HUES6 (cell line): ENCODE measurements at regions not wholly inside any gene's neighbourhood (a gene's known extent, or its start where the extent isn't known, plus 50 kb on each side); places are given as distances from the start of the nearest gene placed in this dataset.
"Not testable (repeated sequence)": the region's sequence is repeated elsewhere in the genome, so short reads cannot be mapped to it uniquely, and the experiment has no call there.

Experiments used
- H3K27ac ChIP-seq: 2 replicates; pipeline ENCODE4 v1.7.0; 2013; ENCODE audit warnings: low read depth, mild to moderate bottlenecking, low read length, inconsistent platforms
- H3K27me3 ChIP-seq: 2 replicates; pipeline ENCODE4 v1.6.1; 2013; ENCODE audit warnings: low read length; ENCODE audit not compliant: control insufficient read depth, insufficient read depth
- H3K36me3 ChIP-seq: 2 replicates; pipeline ENCODE4 v1.6.1; 2013; ENCODE audit warnings: low read length; ENCODE audit not compliant: control insufficient read depth, insufficient read depth
- H3K4me1 ChIP-seq: 2 replicates; pipeline ENCODE4 v1.6.1; 2013; ENCODE audit warnings: low read length; ENCODE audit not compliant: control insufficient read depth, insufficient read depth
- H3K4me3 ChIP-seq: 2 replicates; pipeline ENCODE4 v1.5.1; 2013; ENCODE audit warnings: low read depth, low read length
- H3K9ac ChIP-seq: one replicate; pipeline ENCODE4 v1.6.1; 2013; ENCODE audit warnings: mild to moderate bottlenecking, low read length
- H3K9me3 ChIP-seq: 2 replicates; pipeline ENCODE4 v1.6.1; 2013; ENCODE audit warnings: low read depth, low read length; ENCODE audit not compliant: control insufficient read depth, insufficient read depth

GRCh38 chr1:163980394-163980793 is 578.6 kb upstream of the PBX1 start:
- Histone ChIP-seq H3K4me1 (no peaks in the 10 kb centered on the region; the same call in 1 of the 2 replicates), H3K27me3 (no peaks in the 10 kb centered on the region), H3K4me3 (no peak overlapping the region), H3K36me3 (no peaks in the 10 kb centered on the region), H3K9me3 (no peaks in the 10 kb centered on the region), H3K9ac (no peak overlapping the region), H3K27ac (no peak overlapping the region)

GRCh38 chr1:163981500-163982030 is 577.4 kb upstream of the PBX1 start:
- Histone ChIP-seq H3K4me3 (no peak overlapping the region), H3K4me1 (no peaks in the 10 kb centered on the region; the same call in 1 of the 2 replicates), H3K9me3 (no peaks in the 10 kb centered on the region)

GRCh38 chr1:163983097-163983496 is 575.9 kb upstream of the PBX1 start:
- Histone ChIP-seq H3K9ac (no peak overlapping the region), H3K9me3 (no peaks in the 10 kb centered on the region), H3K4me3 (no peak overlapping the region), H3K27ac (no peak overlapping the region), H3K27me3 (no peaks in the 10 kb centered on the region), H3K4me1 (no peaks in the 10 kb centered on the region; the same call in 1 of the 2 replicates), H3K36me3 (no peaks in the 10 kb centered on the region)

More at GRCh38 chr1:163981500-163982030, 577.4 kb upstream of the PBX1 start:
- Histone ChIP-seq H3K27ac (no peak overlapping the region), H3K9ac (no peak overlapping the region), H3K27me3 (no peaks in the 10 kb centered on the region), H3K36me3 (no peaks in the 10 kb centered on the region)

- Histone ChIP-seq H3K4me1 (no peaks in the 10 kb centered on the region), H3K4me3 (no peak overlapping the region), H3K9ac (no peak overlapping the region), H3K36me3 (no peaks in the 10 kb centered on the region), H3K27me3 (no peaks in the 10 kb centered on the region), H3K27ac (no peak overlapping the region), H3K9me3 (no peaks in the 10 kb centered on the region)
These were observed 573.3 kb upstream of the PBX1 start for GRCh38 chr1:163985700-163986099.

- Histone ChIP-seq H3K4me3 (no peak overlapping the region), H3K27ac (no peak overlapping the region), H3K9ac (no peak overlapping the region), H3K9me3 (peaks cover 3% of the 10 kb centered on the region; the same call in 1 of the 2 replicates), H3K36me3 (no peaks in the 10 kb centered on the region), H3K4me1 (no peaks in the 10 kb centered on the region), H3K27me3 (no peaks in the 10 kb centered on the region)
These were observed 559.9 kb upstream of the PBX1 start for GRCh38 chr1:163999131-163999530.

- not testable (repeated sequence) for H3K9ac ChIP-seq, H3K4me1 ChIP-seq, H3K27me3 ChIP-seq, H3K27ac ChIP-seq, H3K9me3 ChIP-seq, H3K4me3 ChIP-seq, H3K36me3 ChIP-seq
These were observed 552.8 kb upstream of the PBX1 start for GRCh38 chr1:164006186-164006585.

- Histone ChIP-seq H3K9ac (no peak overlapping the region), H3K9me3 (no peaks in the 10 kb centered on the region), H3K27me3 (no peaks in the 10 kb centered on the region), H3K36me3 (no peaks in the 10 kb centered on the region), H3K4me3 (no peak overlapping the region), H3K27ac (no peak overlapping the region), H3K4me1 (no peaks in the 10 kb centered on the region)
These were observed 552.4 kb upstream of the PBX1 start for GRCh38 chr1:164006621-164007020.

GRCh38 chr1:164017239-164017638 is 541.7 kb upstream of the PBX1 start:
- Histone ChIP-seq H3K27ac (no peak overlapping the region), H3K27me3 (no peaks in the 10 kb centered on the region), H3K9me3 (0 out of 2 replicates have a peak, but pooled peaks cover 3% of the 10 kb centered on the region), H3K4me3 (no peak overlapping the region), H3K9ac (no peak overlapping the region), H3K4me1 (no peaks in the 10 kb centered on the region), H3K36me3 (no peaks in the 10 kb centered on the region)

GRCh38 chr1:164020391-164020790 is 538.6 kb upstream of the PBX1 start:
- no peak overlapping the region for H3K4me3 ChIP-seq
- H3K4me1 ChIP-seq: no peaks in the 10 kb centered on the region
- H3K9me3 ChIP-seq: 0 out of 2 replicates have a peak, but pooled peaks cover 3% of the 10 kb centered on the region
- no peak overlapping the region for H3K9ac ChIP-seq
- H3K27me3 ChIP-seq: no peaks in the 10 kb centered on the region
- no peaks in the 10 kb centered on the region for H3K36me3 ChIP-seq
- no peak overlapping the region for H3K27ac ChIP-seq

GRCh38 chr1:164021813-164022212 is 537.2 kb upstream of the PBX1 start:
- no peak overlapping the region for H3K27ac ChIP-seq
- H3K9me3 ChIP-seq: 0 out of 2 replicates have a peak, but pooled peaks cover 3% of the 10 kb centered on the region
- no peaks in the 10 kb centered on the region for H3K4me1 ChIP-seq
- H3K9ac ChIP-seq: no peak overlapping the region
- H3K27me3 ChIP-seq: no peaks in the 10 kb centered on the region
- no peaks in the 10 kb centered on the region for H3K36me3 ChIP-seq
- H3K4me3 ChIP-seq: no peak overlapping the region

GRCh38 chr1:164033782-164034181 is 525.2 kb upstream of the PBX1 start:
- no peaks in the 10 kb centered on the region for H3K27me3 ChIP-seq
- H3K9ac ChIP-seq: no peak overlapping the region
- H3K4me3 ChIP-seq: no peak overlapping the region
- no peak overlapping the region for H3K27ac ChIP-seq
- no peaks in the 10 kb centered on the region for H3K36me3 ChIP-seq
- H3K4me1 ChIP-seq: no peaks in the 10 kb centered on the region
- H3K9me3 ChIP-seq: peaks cover 11% of the 10 kb centered on the region; the same call in 1 of the 2 replicates
